PC-9 (cell line): ENCODE measurements at regions not wholly inside any gene's neighbourhood (a gene's known extent, or its start where the extent isn't known, plus 50 kb on each side); places are given as distances from the start of the nearest gene placed in this dataset.

Source experiments
- BruUV-seq: library from RNA; stranded (reverse); fragments of 400-500 nt; replicated peaks from 2 replicates; lab custom pipeline; 2021; lab: Mats Ljungman, UMichigan
- CTCF ChIA-PET: fragments of 300-600 bp; sonication (Branson Sonifier 250); formaldehyde crosslinking; loops from one replicate; lab custom pipeline; 2022; ENCODE audit warnings: antibody characterized with exemption; lab: Charles Lee
- POLR2A ChIA-PET: fragments of 300-600 bp; sonication (Branson Sonifier 250); formaldehyde crosslinking; loops from one replicate; lab custom pipeline; 2022; ENCODE audit warnings: antibody characterized with exemption; ENCODE audit not compliant: unreplicated experiment; lab: Charles Lee
- DNase-seq, 2 experiments: peaks; one replicate each; pipeline versions ENCODE4 v3.0.0 to v3.0.0-alpha.2; 2015 to 2022; ENCODE audit warnings: mixed read lengths in 1 of 2
- H2AFZ ChIP-seq: fragments of 200-600 bp; sonication (generic); 2 replicates; pipeline ENCODE4 v1.8.1; 2017; ENCODE audit warnings: antibody characterized with exemption
- H3F3A ChIP-seq: fragments of 200-600 bp; sonication (generic); 2 replicates; pipeline ENCODE4 v1.8.1; 2017; ENCODE audit warnings: antibody characterized with exemption, mild to moderate bottlenecking, low read depth; ENCODE audit not compliant: insufficient read depth
- H3K27ac ChIP-seq: fragments of 200-600 bp; sonication (generic); 2 replicates; pipeline ENCODE4 v1.6.1; 2016; ENCODE audit warnings: mixed run types
- H3K27me3 ChIP-seq: fragments of 200-600 bp; sonication (generic); 2 replicates; pipeline ENCODE4 v1.6.1; 2016; ENCODE audit warnings: low read depth, mixed run types; ENCODE audit not compliant: insufficient read depth
- H3K36me3 ChIP-seq: fragments of 200-600 bp; sonication (generic); 2 replicates; pipeline ENCODE4 v1.6.1; 2016; ENCODE audit warnings: low read depth, mixed run types
- H3K4me1 ChIP-seq: fragments of 200-600 bp; sonication (generic); replicated peaks from 2 replicates; pipeline ENCODE4 v1.6.1; 2016; ENCODE audit warnings: mixed run types; ENCODE audit not compliant: insufficient read depth
- H3K4me2 ChIP-seq: fragments of 200-600 bp; sonication (generic); 2 replicates; pipeline ENCODE4 v1.6.1; 2017; ENCODE audit warnings: mixed run types
- H3K4me3 ChIP-seq: fragments of 200-600 bp; sonication (generic); 2 replicates; pipeline ENCODE4 v1.6.1; 2016; ENCODE audit warnings: mixed run types
- H3K79me2 ChIP-seq: fragments of 200-600 bp; sonication (generic); 2 replicates; pipeline ENCODE4 v1.6.1; 2017; ENCODE audit warnings: low read depth, mixed run types
- H3K9me2 ChIP-seq: fragments of 200-600 bp; sonication (generic); 2 replicates; pipeline ENCODE4 v1.8.1; 2017; ENCODE audit warnings: mild to moderate bottlenecking; ENCODE audit not compliant: insufficient read depth
- H3K9me3 ChIP-seq: fragments of 200-600 bp; sonication (generic); 2 replicates; pipeline ENCODE4 v1.8.1; 2016; ENCODE audit warnings: low read depth; ENCODE audit not compliant: insufficient read depth
- H4K20me1 ChIP-seq: fragments of 200-600 bp; sonication (generic); 2 replicates; pipeline ENCODE4 v1.8.1; 2017; ENCODE audit not compliant: insufficient read depth
- CTCF ChIP-seq: fragments of 200-600 bp; sonication (generic); conservative IDR thresholded peaks from 2 replicates; pipeline ENCODE4 v1.6.1; 2017; ENCODE audit warnings: mixed run types, antibody characterized with exemption, mild to moderate bottlenecking, moderate library complexity
- EZH2 ChIP-seq: fragments of 200-600 bp; sonication (generic); IDR thresholded peaks from 2 replicates; pipeline ENCODE4 v1.8.0; 2017; ENCODE audit warnings: antibody characterized with exemption, low read depth
- intact Hi-C: fragments of 100-400 bp; cut with micrococcal nuclease; formaldehyde crosslinking; loops from one replicate; pipeline ENCODE4 v1.10.0; 2022; ENCODE audit not compliant: unreplicated experiment

- H3K36me3 ChIP-seq, result no peaks in the 10 kb centered on the region
- no peaks in the 10 kb centered on the region for H3K9me2 ChIP-seq
- BruUV-seq, result no TSS peak
- no peak overlapping the region for H3K4me3 ChIP-seq
- H3K4me1 ChIP-seq, result no peaks in the 10 kb centered on the region
- H3K27me3 ChIP-seq, result no peaks in the 10 kb centered on the region
- no peak for TF ChIP-seq CTCF
- TF ChIP-seq EZH2, result no peak
- H4K20me1 ChIP-seq, result no peaks in the 10 kb centered on the region
- H2AFZ ChIP-seq, result no peak overlapping the region
- ChIA-PET CTCF (no interaction called here), POLR2A (interaction anchor here (0.5 kb wide), 1 partner anchor 19 kb away, joined by 10 read pairs; no protein-coding TSS in a partner anchor)
- DNase-seq, result no peak
- no peaks in the 10 kb centered on the region for H3K9me3 ChIP-seq
- no peak overlapping the region for H3K27ac ChIP-seq
- H3K4me2 ChIP-seq, result no peak overlapping the region
- H3K79me2 ChIP-seq, result no peaks in the 10 kb centered on the region
- H3F3A ChIP-seq, result no peaks in the 10 kb centered on the region
- intact Hi-C loops, result no loop called here
Observed at GRCh38 chr11:128240546-128240945, 346.8 kb downstream of the ETS1 start.

- no TSS peak for BruUV-seq
- ChIA-PET POLR2A (no interaction called here), CTCF (no interaction called here)
- Histone ChIP-seq H3K27ac (no peak overlapping the region), H3K79me2 (no peaks in the 10 kb centered on the region), H3K4me3 (no peak overlapping the region), H3K4me1 (no peaks in the 10 kb centered on the region), H3K9me3 (no peaks in the 10 kb centered on the region), H3K4me2 (no peak overlapping the region), H2AFZ (peak overlapping the region; percentile 40; the same call in 1 of the 2 replicates), H3K9me2 (no peaks in the 10 kb centered on the region), H3K36me3 (no peaks in the 10 kb centered on the region), H4K20me1 (no peaks in the 10 kb centered on the region), H3K27me3 (no peaks in the 10 kb centered on the region), H3F3A (no peaks in the 10 kb centered on the region)
- no peak for DNase-seq
- TF ChIP-seq EZH2, result no peak
- no peak for TF ChIP-seq CTCF
- intact Hi-C loops, result no loop called here
Observed at GRCh38 chr11:128239306-128239705, 348.1 kb downstream of the ETS1 start.

GRCh38 chr11:128238521-128239265 lies 348.7 kb downstream of the ETS1 start:
- Histone ChIP-seq H2AFZ (peak overlapping the region; percentile 40; the same call in 1 of the 2 replicates), H3K27ac (no peak overlapping the region), H3K27me3 (no peaks in the 10 kb centered on the region), H3K4me1 (no peaks in the 10 kb centered on the region), H3K36me3 (no peaks in the 10 kb centered on the region), H4K20me1 (no peaks in the 10 kb centered on the region), H3K9me3 (no peaks in the 10 kb centered on the region), H3K4me3 (no peak overlapping the region), H3F3A (no peaks in the 10 kb centered on the region), H3K79me2 (no peaks in the 10 kb centered on the region), H3K4me2 (no peak overlapping the region), H3K9me2 (no peaks in the 10 kb centered on the region)
- intact Hi-C loops, result no loop called here
- ChIA-PET POLR2A (no interaction called here), CTCF (no interaction called here)
- no TSS peak for BruUV-seq
- TF ChIP-seq EZH2 (no peak), CTCF (no peak)
- no peak for DNase-seq
